ENCODE measurements at regions not wholly inside any gene's neighbourhood (a gene's known extent, or its start where the extent isn't known, plus 50 kb on each side); places are given as distances from the start of the nearest gene placed in this dataset.

GRCh38 chr6:27163834-27164233, 83.7 kb upstream of the PRSS16 start:
- no peak for TF ChIP-seq EP300 (IDR thresholded peaks at IDR 0.05; ENCODE audit: borderline replicate concordance in 1 of 2, control insufficient read depth in 1 of 2, low read depth in 2 of 2, low read length in 2 of 2)
- no peak for TF ChIP-seq CTCF (IDR thresholded peaks at IDR 0.05 in 2 of 3, conservative IDR thresholded peaks at IDR 0.05 in 1 of 3; ENCODE audit: control insufficient read depth in 2 of 3, extremely low read depth in 1 of 3, insufficient read depth in 1 of 3, low read depth in 3 of 3, low read length in 3 of 3)
- TF ChIP-seq POLR2A (IDR thresholded peaks at IDR 0.05; ENCODE audit: low read depth, low read length): no peak
- no peak for TF ChIP-seq PRDM15 (CRISPR knock-in tag; IDR thresholded peaks at IDR 0.05)
